ENCODE measurements at regions not wholly inside any gene's neighbourhood (a gene's known extent, or its start where the extent isn't known, plus 50 kb on each side); places are given as distances from the start of the nearest gene placed in this dataset.

GRCh38 chr18:29737190-29737589 is 1305.4 kb downstream of the DSC3 start:
- Mint-ChIP-seq H3K9me3 (no peaks in the 10 kb centered on the region; a peak in 1 of 5 replicates), H3K4me1 (no peaks in the 10 kb centered on the region), H3K27ac (no peak overlapping the region), H3K27me3 (ENCODE audit: low read depth) (no peaks in the 10 kb centered on the region), H3K36me3 (ENCODE audit: insufficient read depth in 1 of 3, low read depth in 3 of 3) (no peaks in the 10 kb centered on the region), H3K4me3 (no peak overlapping the region)
- no CpG with 5 or more reads among the region's 3 CpGs for WGBS (ENCODE audit: extremely low coverage, insufficient read length, low lambda C conversion rate)
- H3K18ac ChIP-seq (ENCODE audit: insufficient read length, low read depth, low read length) = no peak overlapping the region
- H3K4ac ChIP-seq (ENCODE audit: low read depth, low read length) = no peak overlapping the region
- no peak overlapping the region for H3K56ac ChIP-seq (ENCODE audit: insufficient read length, low read depth, low read length)
- H3K14ac ChIP-seq (ENCODE audit: insufficient read depth, low read length) = no peak overlapping the region
- no peak overlapping the region for H2BK20ac ChIP-seq (ENCODE audit: low read depth, low read length, poor library complexity, severe bottlenecking)
- H3K4me1 ChIP-seq (ENCODE audit: insufficient read depth, low read length) = no peaks in the 10 kb centered on the region
- DNase-seq = no peak
- no peaks in the 10 kb centered on the region for H3K79me1 ChIP-seq (ENCODE audit: insufficient read depth, low read depth, low read length, poor library complexity, severe bottlenecking)
- no peak overlapping the region for H2BK120ac ChIP-seq (ENCODE audit: low read depth, low read length, poor library complexity, severe bottlenecking)
- no peaks in the 10 kb centered on the region for H3K9me3 ChIP-seq (ENCODE audit: control insufficient read depth, low read depth, low read length)
- H3T11ph ChIP-seq (ENCODE audit: low read length) = no peak overlapping the region
- no peaks in the 10 kb centered on the region for H3K79me2 ChIP-seq (ENCODE audit: insufficient read depth, low read length)
- H2BK5ac ChIP-seq (ENCODE audit: insufficient read length, low read length) = no peak overlapping the region
- H3K23ac ChIP-seq (ENCODE audit: insufficient read length, low read depth, low read length) = no peak overlapping the region
- H2AK5ac ChIP-seq (ENCODE audit: insufficient read length, low read length) = no peak overlapping the region
- H3K27ac ChIP-seq (ENCODE audit: insufficient read length, low read depth, low read length) = no peak overlapping the region
- no peak overlapping the region for H2AFZ ChIP-seq (ENCODE audit: low read length)
- H3K23me2 ChIP-seq (ENCODE audit: insufficient read length, low read depth, low read length, poor library complexity, severe bottlenecking) = no peaks in the 10 kb centered on the region
- no peak overlapping the region for H2BK15ac ChIP-seq (ENCODE audit: low read depth, low read length)
- no peak overlapping the region for H2BK12ac ChIP-seq (ENCODE audit: insufficient read length, low read depth, low read length)
- H4K8ac ChIP-seq (replicated peaks; ENCODE audit: insufficient read length, low read depth, low read length) = no peak overlapping the region
- H4K20me1 ChIP-seq (ENCODE audit: control insufficient read depth, insufficient read depth, insufficient read length) = no peaks in the 10 kb centered on the region
- no peak overlapping the region for H3K9ac ChIP-seq (ENCODE audit: extremely low read depth, insufficient read length, low read length)
- TF ChIP-seq, protein P1, sequence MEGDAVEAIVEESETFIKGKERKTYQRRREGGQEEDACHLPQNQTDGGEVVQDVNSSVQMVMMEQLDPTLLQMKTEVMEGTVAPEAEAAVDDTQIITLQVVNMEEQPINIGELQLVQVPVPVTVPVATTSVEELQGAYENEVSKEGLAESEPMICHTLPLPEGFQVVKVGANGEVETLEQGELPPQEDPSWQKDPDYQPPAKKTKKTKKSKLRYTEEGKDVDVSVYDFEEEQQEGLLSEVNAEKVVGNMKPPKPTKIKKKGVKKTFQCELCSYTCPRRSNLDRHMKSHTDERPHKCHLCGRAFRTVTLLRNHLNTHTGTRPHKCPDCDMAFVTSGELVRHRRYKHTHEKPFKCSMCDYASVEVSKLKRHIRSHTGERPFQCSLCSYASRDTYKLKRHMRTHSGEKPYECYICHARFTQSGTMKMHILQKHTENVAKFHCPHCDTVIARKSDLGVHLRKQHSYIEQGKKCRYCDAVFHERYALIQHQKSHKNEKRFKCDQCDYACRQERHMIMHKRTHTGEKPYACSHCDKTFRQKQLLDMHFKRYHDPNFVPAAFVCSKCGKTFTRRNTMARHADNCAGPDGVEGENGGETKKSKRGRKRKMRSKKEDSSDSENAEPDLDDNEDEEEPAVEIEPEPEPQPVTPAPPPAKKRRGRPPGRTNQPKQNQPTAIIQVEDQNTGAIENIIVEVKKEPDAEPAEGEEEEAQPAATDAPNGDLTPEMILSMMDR (conservative IDR thresholded peaks at IDR 0.05) = no peak
- H3K27me3 ChIP-seq (ENCODE audit: insufficient read depth, low read length) = no peaks in the 10 kb centered on the region
- no peak overlapping the region for H4K5ac ChIP-seq (ENCODE audit: insufficient read length, low read depth, low read length)
- no peak overlapping the region for H4K91ac ChIP-seq (ENCODE audit: insufficient read length, low read depth, low read length)
- H3K4me2 ChIP-seq (ENCODE audit: insufficient read depth, insufficient read length, low read length) = no peak overlapping the region
